Neural cell (in vitro differentiated cells): ENCODE measurements at regions not wholly inside any gene's neighbourhood (a gene's known extent, or its start where the extent isn't known, plus 50 kb on each side); places are given as distances from the start of the nearest gene placed in this dataset.

ENCODE experiments used
- H2AFZ ChIP-seq: fragments of 200-600, 300-800 bp; sonication (generic), shearing (Covaris generic); 2 replicates; pipeline ENCODE4 v1.6.0; 2014; ENCODE audit warnings: low read depth, mild to moderate bottlenecking, antibody characterized with exemption, low read length, moderate library complexity
- H3F3A ChIP-seq: fragments of 200-600 bp; shearing (Covaris generic); 2 replicates; pipeline ENCODE4 v1.6.1; 2016; ENCODE audit warnings: mild to moderate bottlenecking, moderate library complexity, mixed read lengths, antibody characterized with exemption, low read length; ENCODE audit not compliant: insufficient read depth, poor library complexity, severe bottlenecking
- H3K27ac ChIP-seq: fragments of 200-600, 300-800 bp; sonication (generic), shearing (Covaris generic); 2 replicates; pipeline ENCODE4 v1.5.1; 2014; ENCODE audit warnings: mild to moderate bottlenecking, low read length, moderate library complexity
- H3K27me3 ChIP-seq: fragments of 300-800, 200-600 bp; sonication (generic), shearing (Covaris generic); 2 replicates; pipeline ENCODE4 v1.6.0; 2014; ENCODE audit warnings: mild to moderate bottlenecking, low read depth, low read length, moderate library complexity; ENCODE audit not compliant: insufficient read depth
- H3K36me3 ChIP-seq: fragments of 300-800, 200-600 bp; sonication (generic), shearing (Covaris generic); 2 replicates; pipeline ENCODE4 v1.5.1; 2014; ENCODE audit warnings: mild to moderate bottlenecking, antibody characterized with exemption, low read length, moderate library complexity; ENCODE audit not compliant: insufficient read depth
- H3K4me2 ChIP-seq: fragments of 300-800, 200-600 bp; sonication (generic), shearing (Covaris generic); 2 replicates; pipeline ENCODE4 v1.6.0; 2014; ENCODE audit warnings: mild to moderate bottlenecking, low read length
- H3K4me3 ChIP-seq: fragments of 300-800, 200-600 bp; sonication (generic), shearing (Covaris generic); 2 replicates; pipeline ENCODE4 v1.5.1; 2014; ENCODE audit warnings: mild to moderate bottlenecking, low read length, moderate library complexity
- H3K79me2 ChIP-seq: fragments of 200-600 bp; shearing (Covaris generic); replicated peaks from 2 replicates; pipeline ENCODE4 v1.6.0; 2014; ENCODE audit warnings: mild to moderate bottlenecking, low read length, moderate library complexity; ENCODE audit not compliant: insufficient read depth
- H3K9ac ChIP-seq: fragments of 300-800, 200-600 bp; sonication (generic), shearing (Covaris generic); 2 replicates; pipeline ENCODE4 v1.6.1; 2016; ENCODE audit warnings: mild to moderate bottlenecking, low read length, mixed read lengths
- H3K9me2 ChIP-seq: fragments of 200-600 bp; shearing (Covaris generic); 2 replicates; pipeline ENCODE4 v1.6.1; 2016; ENCODE audit warnings: mild to moderate bottlenecking, low read length, mixed read lengths; ENCODE audit not compliant: insufficient read depth
- H3K9me3 ChIP-seq: fragments of 200-600, 300-800 bp; sonication (generic), shearing (Covaris generic); 2 replicates; pipeline ENCODE4 v1.6.1; 2016; ENCODE audit warnings: mild to moderate bottlenecking, mixed run types, low read length, moderate library complexity, mixed read lengths
- H4K20me1 ChIP-seq: fragments of 200-600 bp; shearing (Covaris generic); 2 replicates; pipeline ENCODE4 v1.6.1; 2016; ENCODE audit warnings: mild to moderate bottlenecking, mixed run types; ENCODE audit not compliant: insufficient read depth
- CTCF ChIP-seq: fragments of 450-650 bp; IDR thresholded peaks from 2 replicates; pipeline ENCODE4 v1.5.1; 2014; ENCODE audit warnings: antibody characterized with exemption, mild to moderate bottlenecking, moderate library complexity; ENCODE audit not compliant: poor library complexity, severe bottlenecking
- EP300 ChIP-seq: fragments of 450-650 bp; conservative IDR thresholded peaks from 2 replicates; pipeline ENCODE4 v1.6.1; 2014; ENCODE audit warnings: antibody characterized with exemption, mild to moderate bottlenecking, moderate library complexity; ENCODE audit not compliant: poor library complexity, severe bottlenecking
- EZH2 ChIP-seq: fragments of 200-600, 300-800 bp; shearing (Covaris generic), sonication (generic); IDR thresholded peaks from 2 replicates; pipeline ENCODE4 v1.6.1; 2014; ENCODE audit warnings: antibody characterized with exemption, low read length, borderline replicate concordance, mild to moderate bottlenecking; ENCODE audit not compliant: insufficient read depth, poor library complexity, severe bottlenecking
- MXI1 ChIP-seq: fragments of 450-650 bp; conservative IDR thresholded peaks from 2 replicates; pipeline ENCODE4 v1.6.1; 2014; ENCODE audit warnings: antibody characterized with exemption, mild to moderate bottlenecking; ENCODE audit not compliant: poor library complexity, severe bottlenecking
- POLR2AphosphoS5 ChIP-seq: IDR thresholded peaks from 2 replicates; pipeline ENCODE4 v1.6.1; 2012
- RAD21 ChIP-seq: fragments of 450-650 bp; conservative IDR thresholded peaks from 2 replicates; pipeline ENCODE4 v1.6.1; 2014; ENCODE audit warnings: antibody characterized with exemption, mild to moderate bottlenecking, moderate library complexity
- REST ChIP-seq: IDR thresholded peaks from 2 replicates; pipeline ENCODE4 v1.6.1; 2012; ENCODE audit warnings: borderline replicate concordance
- SMC3 ChIP-seq: fragments of 450-650 bp; conservative IDR thresholded peaks from 2 replicates; pipeline ENCODE4 v1.6.1; 2014; ENCODE audit warnings: antibody characterized with exemption, mild to moderate bottlenecking, moderate library complexity; ENCODE audit not compliant: poor library complexity
- TAF1 ChIP-seq: IDR thresholded peaks from 2 replicates; pipeline ENCODE4 v1.6.1; 2012; ENCODE audit warnings: low read depth

GRCh38 chr22:27510024-27510423, 291.5 kb downstream of the MN1 start:
- Histone ChIP-seq H3K9me2 (no peaks in the 10 kb centered on the region), H3K9ac (no peak overlapping the region), H3K27ac (no peak overlapping the region), H3K9me3 (no peaks in the 10 kb centered on the region), H3K4me3 (no peak overlapping the region), H2AFZ (no peak overlapping the region), H4K20me1 (no peaks in the 10 kb centered on the region), H3F3A (no peaks in the 10 kb centered on the region), H3K27me3 (no peaks in the 10 kb centered on the region), H3K36me3 (no peaks in the 10 kb centered on the region), H3K79me2 (no peaks in the 10 kb centered on the region), H3K4me2 (no peak overlapping the region)
- no peak for TF ChIP-seq POLR2AphosphoS5
- no peak for TF ChIP-seq TAF1
- TF ChIP-seq MXI1: no peak
- no peak for TF ChIP-seq EZH2
- no peak for TF ChIP-seq RAD21
- TF ChIP-seq CTCF: no peak
- no peak for TF ChIP-seq EP300
- no peak for TF ChIP-seq SMC3
- no peak for TF ChIP-seq REST

GRCh38 chr22:27512283-27512761, 289.2 kb downstream of the MN1 start:
- Histone ChIP-seq H3K4me3 (no peak overlapping the region), H3K9me3 (no peaks in the 10 kb centered on the region), H4K20me1 (no peaks in the 10 kb centered on the region), H3K36me3 (no peaks in the 10 kb centered on the region), H3K27me3 (no peaks in the 10 kb centered on the region), H3K9me2 (no peaks in the 10 kb centered on the region), H3K4me2 (no peak overlapping the region), H3K9ac (no peak overlapping the region), H3K27ac (no peak overlapping the region), H3K79me2 (no peaks in the 10 kb centered on the region), H3F3A (no peaks in the 10 kb centered on the region), H2AFZ (no peak overlapping the region)
- TF ChIP-seq SMC3 (no peak), EP300 (no peak), CTCF (no peak), EZH2 (no peak), REST (no peak), MXI1 (no peak), RAD21 (no peak), TAF1 (no peak), POLR2AphosphoS5 (no peak)
